HEK293 (cell line): ENCODE measurements at regions not wholly inside any gene's neighbourhood (a gene's known extent, or its start where the extent isn't known, plus 50 kb on each side); places are given as distances from the start of the nearest gene placed in this dataset.

ENCODE experiments used
- CTCF ChIA-PET: fragments of 350-600 bp; formaldehyde crosslinking; extraction: SDS; loops from one replicate; lab custom pipeline; 2021; ENCODE audit warnings: antibody characterized with exemption; lab: Yijun Ruan, JAX
- POLR2A ChIA-PET: fragments of 300-600 bp; formaldehyde crosslinking; extraction: SDS; loops from one replicate; lab custom pipeline; 2020; ENCODE audit warnings: antibody characterized with exemption, inconsistent platforms; lab: Yijun Ruan, JAX
- H3K27ac ChIP-seq: fragments of 200-500 bp; sonication (Bioruptor generic); 2 replicates; pipeline ENCODE4 v1.5.1; 2014; ENCODE audit warnings: low read depth, low read length, control low read depth, inconsistent platforms; ENCODE audit errors: extremely low read depth
- H3K36me3 ChIP-seq, 2 experiments: fragments of 200-500 bp in 1 of 2; sonication (Bioruptor generic) in 1 of 2; 1 replicate in 1 of 2; 2 replicates in 1 of 2; pipeline ENCODE4 v1.5.1; 2014 to 2017; ENCODE audit warnings: inconsistent platforms in 2 of 2, low read length in 2 of 2; ENCODE audit not compliant: control insufficient read depth in 2 of 2, insufficient read depth in 1 of 2
- H3K4me1 ChIP-seq: fragments of 200-500 bp; sonication (Bioruptor generic); 2 replicates; pipeline ENCODE4 v1.5.1; 2014; ENCODE audit warnings: mild to moderate bottlenecking, low read length, inconsistent platforms; ENCODE audit not compliant: control insufficient read depth, insufficient read depth
- H3K4me3 ChIP-seq: 2 replicates; pipeline ENCODE4 v1.5.1; 2011; ENCODE audit warnings: low read depth, mild to moderate bottlenecking, control low read depth, low read length, moderate library complexity
- H3K9me3 ChIP-seq: fragments of 200-500 bp; sonication (Bioruptor generic); 2 replicates; pipeline ENCODE4 v1.5.1; 2014; ENCODE audit warnings: low read depth, low read length, inconsistent platforms; ENCODE audit not compliant: control insufficient read depth, insufficient read depth
- KLF7 ChIP-seq: fragments of 450-650 bp; formaldehyde crosslinking; IDR thresholded peaks from 2 replicates; pipeline ENCODE4 v1.5.1; 2016; ENCODE audit warnings: missing biosample characterization, missing genetic modification characterization, borderline replicate concordance
- MEIS1 ChIP-seq: sonication (generic); formaldehyde crosslinking; IDR thresholded peaks from 2 replicates; pipeline ENCODE4 v1.8.1; 2022; ENCODE audit warnings: missing genetic modification reagents, mild to moderate bottlenecking, borderline replicate concordance
- SP7 ChIP-seq: fragments of 450-650 bp; formaldehyde crosslinking; IDR thresholded peaks from 2 replicates; pipeline ENCODE4 v1.5.1; 2016; ENCODE audit warnings: missing biosample characterization, missing genetic modification characterization
- ZNF16 ChIP-seq: fragments of 450-650 bp; formaldehyde crosslinking; IDR thresholded peaks from 2 replicates; pipeline ENCODE4 v1.5.1; 2016; ENCODE audit warnings: low read depth, missing biosample characterization, missing genetic modification characterization
- ZNF211 ChIP-seq: fragments of 450-650 bp; formaldehyde crosslinking; IDR thresholded peaks from 2 replicates; pipeline ENCODE4 v1.5.1; 2016; ENCODE audit warnings: low read depth, missing biosample characterization, missing genetic modification characterization
- ZNF266 ChIP-seq: fragments of 450-650 bp; formaldehyde crosslinking; IDR thresholded peaks from 2 replicates; pipeline ENCODE4 v1.5.1; 2016; ENCODE audit warnings: missing biosample characterization, missing genetic modification characterization, low read depth
- ZNF302 ChIP-seq: fragments of 450-650 bp; formaldehyde crosslinking; IDR thresholded peaks from 2 replicates; pipeline ENCODE4 v1.5.1; 2016; ENCODE audit warnings: missing biosample characterization, missing genetic modification characterization, low read depth
- ZNF366 ChIP-seq: fragments of 450-650 bp; formaldehyde crosslinking; conservative IDR thresholded peaks from 2 replicates; pipeline ENCODE4 v1.5.1; 2016; ENCODE audit warnings: missing biosample characterization, missing genetic modification characterization
- ZNF558 ChIP-seq: fragments of 450-650 bp; formaldehyde crosslinking; IDR thresholded peaks from 2 replicates; pipeline ENCODE4 v1.5.1; 2016; ENCODE audit warnings: missing biosample characterization, missing genetic modification characterization
- ZNF585B ChIP-seq: fragments of 450-650 bp; formaldehyde crosslinking; IDR thresholded peaks from 2 replicates; pipeline ENCODE4 v1.5.1; 2016; ENCODE audit warnings: missing biosample characterization, missing genetic modification characterization
- ZNF629 ChIP-seq: fragments of 450-650 bp; formaldehyde crosslinking; IDR thresholded peaks from 2 replicates; pipeline ENCODE4 v1.5.1; 2017; ENCODE audit warnings: missing biosample characterization, missing genetic modification characterization
- ZNF660 ChIP-seq: fragments of 450-650 bp; IDR thresholded peaks from 2 replicates; pipeline ENCODE4 v1.5.1; 2018; ENCODE audit warnings: missing biosample characterization, mild to moderate bottlenecking, missing genetic modification characterization
- ZSCAN16 ChIP-seq: fragments of 450-650 bp; formaldehyde crosslinking; IDR thresholded peaks from 2 replicates; pipeline ENCODE4 v1.5.1; 2016; ENCODE audit warnings: missing biosample characterization, missing genetic modification characterization
- TF ChIP-seq, protein P1 (sequence below): fragments of 450-650 bp; formaldehyde crosslinking; IDR thresholded peaks from 2 replicates; pipeline ENCODE4 v1.5.1; 2016; ENCODE audit warnings: missing biosample characterization, missing genetic modification characterization
- TF ChIP-seq, protein P2 (sequence below): fragments of 450-650 bp; formaldehyde crosslinking; conservative IDR thresholded peaks from 2 replicates; pipeline ENCODE4 v1.5.1; 2016; ENCODE audit warnings: low read depth, missing biosample characterization, missing genetic modification characterization
- TF ChIP-seq, protein P3 (sequence below): fragments of 450-650 bp; formaldehyde crosslinking; IDR thresholded peaks from 2 replicates; pipeline ENCODE4 v1.5.1; 2016; ENCODE audit warnings: missing biosample characterization, missing genetic modification characterization, low read depth
- TF ChIP-seq, protein P4 (sequence below): fragments of 450-650 bp; formaldehyde crosslinking; IDR thresholded peaks from 2 replicates; pipeline ENCODE4 v1.5.1; 2017; ENCODE audit warnings: missing biosample characterization, missing genetic modification characterization

DNA sequence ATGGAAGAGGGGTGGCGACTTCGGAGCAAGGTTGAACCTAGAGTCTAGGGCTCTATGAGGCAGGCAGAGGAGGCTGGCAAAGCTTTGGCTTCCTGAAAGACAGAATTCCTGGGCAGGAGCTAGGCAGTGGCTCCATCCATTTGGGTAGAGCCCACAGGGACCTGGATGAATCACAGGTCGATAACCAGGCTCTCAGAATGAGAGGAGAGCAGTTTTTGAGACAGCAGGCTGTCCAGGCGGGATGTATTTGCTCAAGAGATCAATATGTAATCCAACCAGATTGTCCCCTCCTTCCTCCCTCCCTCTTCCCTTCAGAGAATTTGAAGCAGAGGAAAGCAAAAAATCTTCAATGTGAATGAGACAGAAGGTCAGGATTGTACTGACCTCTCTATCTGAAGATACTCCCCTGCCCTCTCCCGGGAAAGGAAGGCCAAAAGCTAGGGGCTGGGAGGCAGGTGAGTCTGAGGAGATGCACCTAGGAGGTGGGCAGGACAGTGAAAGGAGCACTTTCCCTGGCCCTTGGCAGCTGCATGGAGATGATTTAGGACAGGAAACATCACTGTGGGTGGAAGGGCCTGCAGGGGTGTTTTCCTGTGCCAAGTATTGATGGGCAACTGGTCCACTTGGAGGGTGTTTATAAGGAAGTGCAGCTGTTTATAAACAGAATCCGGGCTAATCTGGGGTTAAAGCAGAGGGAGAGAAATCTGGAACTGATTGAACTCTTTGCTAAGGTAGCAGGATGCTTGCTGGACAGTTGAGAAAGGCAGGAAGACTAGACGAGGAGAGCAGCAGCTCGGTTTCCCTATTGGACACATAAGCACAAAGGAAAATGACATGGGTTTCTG lies 212.4 kb upstream of the LRFN2 start:
- TF ChIP-seq, protein P1, sequence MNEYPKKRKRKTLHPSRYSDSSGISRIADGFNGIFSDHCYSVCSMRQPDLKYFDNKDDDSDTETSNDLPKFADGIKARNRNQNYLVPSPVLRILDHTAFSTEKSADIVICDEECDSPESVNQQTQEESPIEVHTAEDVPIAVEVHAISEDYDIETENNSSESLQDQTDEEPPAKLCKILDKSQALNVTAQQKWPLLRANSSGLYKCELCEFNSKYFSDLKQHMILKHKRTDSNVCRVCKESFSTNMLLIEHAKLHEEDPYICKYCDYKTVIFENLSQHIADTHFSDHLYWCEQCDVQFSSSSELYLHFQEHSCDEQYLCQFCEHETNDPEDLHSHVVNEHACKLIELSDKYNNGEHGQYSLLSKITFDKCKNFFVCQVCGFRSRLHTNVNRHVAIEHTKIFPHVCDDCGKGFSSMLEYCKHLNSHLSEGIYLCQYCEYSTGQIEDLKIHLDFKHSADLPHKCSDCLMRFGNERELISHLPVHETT (tag by site-specific recombination), result no peak
- TF ChIP-seq SP7 (tag by site-specific recombination), result no peak
- no peak for TF ChIP-seq ZNF16 (tag by site-specific recombination)
- TF ChIP-seq, protein P2, sequence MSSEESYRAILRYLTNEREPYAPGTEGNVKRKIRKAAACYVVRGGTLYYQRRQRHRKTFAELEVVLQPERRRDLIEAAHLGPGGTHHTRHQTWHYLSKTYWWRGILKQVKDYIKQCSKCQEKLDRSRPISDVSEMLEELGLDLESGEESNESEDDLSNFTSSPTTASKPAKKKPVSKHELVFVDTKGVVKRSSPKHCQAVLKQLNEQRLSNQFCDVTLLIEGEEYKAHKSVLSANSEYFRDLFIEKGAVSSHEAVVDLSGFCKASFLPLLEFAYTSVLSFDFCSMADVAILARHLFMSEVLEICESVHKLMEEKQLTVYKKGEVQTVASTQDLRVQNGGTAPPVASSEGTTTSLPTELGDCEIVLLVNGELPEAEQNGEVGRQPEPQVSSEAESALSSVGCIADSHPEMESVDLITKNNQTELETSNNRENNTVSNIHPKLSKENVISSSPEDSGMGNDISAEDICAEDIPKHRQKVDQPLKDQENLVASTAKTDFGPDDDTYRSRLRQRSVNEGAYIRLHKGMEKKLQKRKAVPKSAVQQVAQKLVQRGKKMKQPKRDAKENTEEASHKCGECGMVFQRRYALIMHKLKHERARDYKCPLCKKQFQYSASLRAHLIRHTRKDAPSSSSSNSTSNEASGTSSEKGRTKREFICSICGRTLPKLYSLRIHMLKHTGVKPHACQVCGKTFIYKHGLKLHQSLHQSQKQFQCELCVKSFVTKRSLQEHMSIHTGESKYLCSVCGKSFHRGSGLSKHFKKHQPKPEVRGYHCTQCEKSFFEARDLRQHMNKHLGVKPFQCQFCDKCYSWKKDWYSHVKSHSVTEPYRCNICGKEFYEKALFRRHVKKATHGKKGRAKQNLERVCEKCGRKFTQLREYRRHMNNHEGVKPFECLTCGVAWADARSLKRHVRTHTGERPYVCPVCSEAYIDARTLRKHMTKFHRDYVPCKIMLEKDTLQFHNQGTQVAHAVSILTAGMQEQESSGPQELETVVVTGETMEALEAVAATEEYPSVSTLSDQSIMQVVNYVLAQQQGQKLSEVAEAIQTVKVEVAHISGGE (tag by site-specific recombination), result no peak
- TF ChIP-seq ZNF585B (tag by site-specific recombination), result no peak
- TF ChIP-seq ZNF302 (tag by site-specific recombination), result no peak
- TF ChIP-seq, protein P3, sequence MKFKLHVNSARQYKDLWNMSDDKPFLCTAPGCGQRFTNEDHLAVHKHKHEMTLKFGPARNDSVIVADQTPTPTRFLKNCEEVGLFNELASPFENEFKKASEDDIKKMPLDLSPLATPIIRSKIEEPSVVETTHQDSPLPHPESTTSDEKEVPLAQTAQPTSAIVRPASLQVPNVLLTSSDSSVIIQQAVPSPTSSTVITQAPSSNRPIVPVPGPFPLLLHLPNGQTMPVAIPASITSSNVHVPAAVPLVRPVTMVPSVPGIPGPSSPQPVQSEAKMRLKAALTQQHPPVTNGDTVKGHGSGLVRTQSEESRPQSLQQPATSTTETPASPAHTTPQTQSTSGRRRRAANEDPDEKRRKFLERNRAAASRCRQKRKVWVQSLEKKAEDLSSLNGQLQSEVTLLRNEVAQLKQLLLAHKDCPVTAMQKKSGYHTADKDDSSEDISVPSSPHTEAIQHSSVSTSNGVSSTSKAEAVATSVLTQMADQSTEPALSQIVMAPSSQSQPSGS (tag by site-specific recombination), result no peak
- no peak for TF ChIP-seq ZNF211 (tag by site-specific recombination)
- no peak for TF ChIP-seq ZNF629 (tag by site-specific recombination)
- no peak for TF ChIP-seq ZSCAN16 (tag by site-specific recombination)
- TF ChIP-seq ZNF266 (tag by site-specific recombination), result no peak
- no peak for TF ChIP-seq MEIS1 (CRISPR knock-in tag)
- no peak for TF ChIP-seq ZNF366 (tag by site-specific recombination)
- TF ChIP-seq KLF7 (tag by site-specific recombination), result no peak
- no peak for TF ChIP-seq ZNF558
- TF ChIP-seq, protein P4, sequence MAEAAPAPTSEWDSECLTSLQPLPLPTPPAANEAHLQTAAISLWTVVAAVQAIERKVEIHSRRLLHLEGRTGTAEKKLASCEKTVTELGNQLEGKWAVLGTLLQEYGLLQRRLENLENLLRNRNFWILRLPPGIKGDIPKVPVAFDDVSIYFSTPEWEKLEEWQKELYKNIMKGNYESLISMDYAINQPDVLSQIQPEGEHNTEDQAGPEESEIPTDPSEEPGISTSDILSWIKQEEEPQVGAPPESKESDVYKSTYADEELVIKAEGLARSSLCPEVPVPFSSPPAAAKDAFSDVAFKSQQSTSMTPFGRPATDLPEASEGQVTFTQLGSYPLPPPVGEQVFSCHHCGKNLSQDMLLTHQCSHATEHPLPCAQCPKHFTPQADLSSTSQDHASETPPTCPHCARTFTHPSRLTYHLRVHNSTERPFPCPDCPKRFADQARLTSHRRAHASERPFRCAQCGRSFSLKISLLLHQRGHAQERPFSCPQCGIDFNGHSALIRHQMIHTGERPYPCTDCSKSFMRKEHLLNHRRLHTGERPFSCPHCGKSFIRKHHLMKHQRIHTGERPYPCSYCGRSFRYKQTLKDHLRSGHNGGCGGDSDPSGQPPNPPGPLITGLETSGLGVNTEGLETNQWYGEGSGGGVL, result no peak
- no peak for TF ChIP-seq ZNF660
- Histone ChIP-seq H3K27ac (no peak overlapping the region), H3K4me3 (no peak overlapping the region), H3K4me1 (no peaks in the 10 kb centered on the region), H3K36me3 (no peaks in the 10 kb centered on the region), H3K9me3 (no peaks in the 10 kb centered on the region)
- ChIA-PET CTCF (no interaction called here), POLR2A (no interaction called here)
